ENCODE measurements at regions not wholly inside any gene's neighbourhood (a gene's known extent, or its start where the extent isn't known, plus 50 kb on each side); places are given as distances from the start of the nearest gene placed in this dataset.
"Not testable (repeated sequence)": the region's sequence is repeated elsewhere in the genome, so short reads cannot be mapped to it uniquely, and the experiment has no call there.

- no peak for DNase-seq (ENCODE audit: low spot score)
Measured at GRCh38 chr5:111942661-111943401, 185.8 kb upstream of the NREP start.

GRCh38 chr5:111942201-111942600, 185.2 kb upstream of the NREP start:
- DNase-seq (ENCODE audit: low spot score): no peak

- DNase-seq (ENCODE audit: low spot score): no peak
Measured at GRCh38 chr5:111937094-111937493, 180.1 kb upstream of the NREP start.

GRCh38 chr5:111935835-111936234, 178.8 kb upstream of the NREP start:
- DNase-seq (ENCODE audit: low spot score): no peak

GRCh38 chr5:111935009-111935408, 178.0 kb upstream of the NREP start:
- no peak for DNase-seq (ENCODE audit: low spot score)

GRCh38 chr5:111934511-111934910, 177.5 kb upstream of the NREP start:
- no peak for DNase-seq (ENCODE audit: low spot score)

- DNase-seq (ENCODE audit: low spot score): no peak
Measured at GRCh38 chr5:111933086-111933485, 176.1 kb upstream of the NREP start.

- DNase-seq (ENCODE audit: low spot score): no peak
Measured at GRCh38 chr5:111932628-111933027, 175.6 kb upstream of the NREP start.

- DNase-seq (ENCODE audit: low spot score): no peak
Measured at GRCh38 chr5:111932199-111932598, 175.2 kb upstream of the NREP start.

GRCh38 chr5:111931655-111932054, 174.7 kb upstream of the NREP start:
- DNase-seq (ENCODE audit: low spot score): no peak

GRCh38 chr5:111930905-111931461, 174.0 kb upstream of the NREP start:
- no peak for DNase-seq (ENCODE audit: low spot score)

GRCh38 chr5:111930449-111930848, 173.5 kb upstream of the NREP start:
- no peak for DNase-seq (ENCODE audit: low spot score)

- DNase-seq (ENCODE audit: low spot score): no peak
Measured at GRCh38 chr5:111929867-111930266, 172.9 kb upstream of the NREP start.

GRCh38 chr5:111929261-111929660, 172.3 kb upstream of the NREP start:
- DNase-seq (ENCODE audit: low spot score): no peak

GRCh38 chr5:111928511-111928910, 171.5 kb upstream of the NREP start:
- no peak for DNase-seq (ENCODE audit: low spot score)

- DNase-seq (ENCODE audit: low spot score): no peak
Measured at GRCh38 chr5:111927191-111927590, 170.2 kb upstream of the NREP start.

GRCh38 chr5:111926026-111926425, 169.0 kb upstream of the NREP start:
- DNase-seq (ENCODE audit: low spot score): no peak

GRCh38 chr5:111922344-111922743, 165.3 kb upstream of the NREP start:
- DNase-seq (ENCODE audit: low spot score): no peak

- not testable (repeated sequence) for DNase-seq (ENCODE audit: low spot score)
Measured at GRCh38 chr5:111921691-111922090, 164.7 kb upstream of the NREP start.

GRCh38 chr5:111914966-111915636, 158.1 kb upstream of the NREP start:
- no peak for DNase-seq (ENCODE audit: low spot score)

- no peak for DNase-seq (ENCODE audit: low spot score)
Measured at GRCh38 chr5:111902436-111902835, 145.4 kb upstream of the NREP start.

GRCh38 chr5:111901296-111901695, 144.3 kb upstream of the NREP start:
- DNase-seq (ENCODE audit: low spot score): no peak

- DNase-seq (ENCODE audit: low spot score): peak; percentile 1
Measured at GRCh38 chr5:111892949-111893348, 136.0 kb upstream of the NREP start.
